ENCODE measurements at regions not wholly inside any gene's neighbourhood (a gene's known extent, or its start where the extent isn't known, plus 50 kb on each side); places are given as distances from the start of the nearest gene placed in this dataset.

DNA sequence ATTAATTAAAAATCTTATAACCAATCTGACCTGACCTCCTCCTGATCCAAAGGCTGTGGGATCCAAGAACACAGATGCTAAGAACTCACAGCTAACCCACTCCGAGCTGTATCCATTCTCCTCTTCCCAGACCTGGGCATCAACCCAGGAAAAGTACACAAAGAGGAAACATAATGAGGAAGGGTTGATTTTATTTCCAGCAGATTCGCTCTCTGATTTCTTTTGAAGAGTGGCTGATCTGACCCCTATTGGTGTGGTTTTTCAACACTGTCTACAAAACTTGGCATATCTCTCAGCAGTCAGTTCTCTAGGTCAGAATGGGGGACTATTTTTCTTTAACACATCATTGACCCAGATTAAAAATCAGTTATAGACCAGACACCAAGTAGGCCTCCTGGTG is 201.9 kb upstream of the UBASH3B start:
- TF ChIP-seq PATZ1 (CRISPR knock-in tag; IDR thresholded peaks at IDR 0.05; ENCODE audit: borderline replicate concordance) (no peak), OSR1 (CRISPR knock-in tag; IDR thresholded peaks at IDR 0.05) (no peak)
- ATAC-seq = no peak

DNA sequence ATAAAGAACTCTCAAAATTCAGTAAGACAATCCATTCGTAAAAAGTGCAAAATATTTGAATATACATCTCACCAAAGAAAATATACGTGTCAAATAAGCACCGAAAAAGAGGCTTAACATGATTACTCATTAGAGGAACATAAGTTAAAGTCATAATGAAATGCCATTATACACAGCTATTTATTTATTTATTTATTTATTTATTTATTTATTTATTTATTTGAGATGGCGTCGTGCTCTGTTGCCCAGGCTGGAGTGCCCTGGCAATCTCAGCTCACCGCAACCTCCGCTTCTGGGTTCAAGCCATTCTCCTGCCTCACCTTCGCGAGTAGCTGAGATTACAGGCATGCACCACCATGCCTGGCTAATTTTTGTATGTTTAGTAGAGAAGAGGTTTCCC is 203.6 kb upstream of the UBASH3B start:
- no peak for ATAC-seq
- TF ChIP-seq OSR1 (CRISPR knock-in tag; IDR thresholded peaks at IDR 0.05) (no peak), ZFP30 (CRISPR knock-in tag; IDR thresholded peaks at IDR 0.05) (no peak), ZNF565 (CRISPR knock-in tag; conservative IDR thresholded peaks at IDR 0.05; ENCODE audit: low read depth) (no peak), PPARA (CRISPR knock-in tag; IDR thresholded peaks at IDR 0.05; ENCODE audit: borderline replicate concordance) (no peak), CSDC2 (CRISPR knock-in tag; IDR thresholded peaks at IDR 0.05) (no peak), ZC3H10 (CRISPR knock-in tag; IDR thresholded peaks at IDR 0.05) (no peak), ISL1 (CRISPR knock-in tag; IDR thresholded peaks at IDR 0.05) (no peak), PATZ1 (CRISPR knock-in tag; IDR thresholded peaks at IDR 0.05; ENCODE audit: borderline replicate concordance) (no peak), TCF4 (CRISPR knock-in tag; IDR thresholded peaks at IDR 0.05; ENCODE audit: borderline replicate concordance) (no peak), CSRNP3 (CRISPR knock-in tag; IDR thresholded peaks at IDR 0.05) (no peak), CREB5 (CRISPR knock-in tag; IDR thresholded peaks at IDR 0.05; ENCODE audit: low read depth) (no peak), RARB (CRISPR knock-in tag; IDR thresholded peaks at IDR 0.05) (no peak), TOX (CRISPR knock-in tag; IDR thresholded peaks at IDR 0.05; ENCODE audit: borderline replicate concordance) (no peak), BACH2 (CRISPR knock-in tag; IDR thresholded peaks at IDR 0.05; ENCODE audit: borderline replicate concordance) (no peak), ESRRG (CRISPR knock-in tag; IDR thresholded peaks at IDR 0.05) (no peak), ZNF70 (CRISPR knock-in tag; IDR thresholded peaks at IDR 0.05) (no peak), ARNTL (CRISPR knock-in tag; IDR thresholded peaks at IDR 0.05; ENCODE audit: borderline replicate concordance, low read depth) (no peak)
- TF ChIP-seq, protein P1, sequence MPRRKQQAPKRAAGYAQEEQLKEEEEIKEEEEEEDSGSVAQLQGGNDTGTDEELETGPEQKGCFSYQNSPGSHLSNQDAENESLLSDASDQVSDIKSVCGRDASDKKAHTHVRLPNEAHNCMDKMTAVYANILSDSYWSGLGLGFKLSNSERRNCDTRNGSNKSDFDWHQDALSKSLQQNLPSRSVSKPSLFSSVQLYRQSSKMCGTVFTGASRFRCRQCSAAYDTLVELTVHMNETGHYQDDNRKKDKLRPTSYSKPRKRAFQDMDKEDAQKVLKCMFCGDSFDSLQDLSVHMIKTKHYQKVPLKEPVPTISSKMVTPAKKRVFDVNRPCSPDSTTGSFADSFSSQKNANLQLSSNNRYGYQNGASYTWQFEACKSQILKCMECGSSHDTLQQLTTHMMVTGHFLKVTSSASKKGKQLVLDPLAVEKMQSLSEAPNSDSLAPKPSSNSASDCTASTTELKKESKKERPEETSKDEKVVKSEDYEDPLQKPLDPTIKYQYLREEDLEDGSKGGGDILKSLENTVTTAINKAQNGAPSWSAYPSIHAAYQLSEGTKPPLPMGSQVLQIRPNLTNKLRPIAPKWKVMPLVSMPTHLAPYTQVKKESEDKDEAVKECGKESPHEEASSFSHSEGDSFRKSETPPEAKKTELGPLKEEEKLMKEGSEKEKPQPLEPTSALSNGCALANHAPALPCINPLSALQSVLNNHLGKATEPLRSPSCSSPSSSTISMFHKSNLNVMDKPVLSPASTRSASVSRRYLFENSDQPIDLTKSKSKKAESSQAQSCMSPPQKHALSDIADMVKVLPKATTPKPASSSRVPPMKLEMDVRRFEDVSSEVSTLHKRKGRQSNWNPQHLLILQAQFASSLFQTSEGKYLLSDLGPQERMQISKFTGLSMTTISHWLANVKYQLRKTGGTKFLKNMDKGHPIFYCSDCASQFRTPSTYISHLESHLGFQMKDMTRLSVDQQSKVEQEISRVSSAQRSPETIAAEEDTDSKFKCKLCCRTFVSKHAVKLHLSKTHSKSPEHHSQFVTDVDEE (CRISPR knock-in tag; IDR thresholded peaks at IDR 0.05) = no peak
- TF ChIP-seq, protein P2, sequence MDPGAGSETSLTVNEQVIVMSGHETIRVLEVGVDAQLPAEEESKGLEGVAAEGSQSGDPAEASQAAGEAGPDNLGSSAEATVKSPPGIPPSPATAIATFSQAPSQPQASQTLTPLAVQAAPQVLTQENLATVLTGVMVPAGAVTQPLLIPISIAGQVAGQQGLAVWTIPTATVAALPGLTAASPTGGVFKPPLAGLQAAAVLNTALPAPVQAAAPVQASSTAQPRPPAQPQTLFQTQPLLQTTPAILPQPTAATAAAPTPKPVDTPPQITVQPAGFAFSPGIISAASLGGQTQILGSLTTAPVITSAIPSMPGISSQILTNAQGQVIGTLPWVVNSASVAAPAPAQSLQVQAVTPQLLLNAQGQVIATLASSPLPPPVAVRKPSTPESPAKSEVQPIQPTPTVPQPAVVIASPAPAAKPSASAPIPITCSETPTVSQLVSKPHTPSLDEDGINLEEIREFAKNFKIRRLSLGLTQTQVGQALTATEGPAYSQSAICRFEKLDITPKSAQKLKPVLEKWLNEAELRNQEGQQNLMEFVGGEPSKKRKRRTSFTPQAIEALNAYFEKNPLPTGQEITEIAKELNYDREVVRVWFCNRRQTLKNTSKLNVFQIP (CRISPR knock-in tag; IDR thresholded peaks at IDR 0.05; ENCODE audit: borderline replicate concordance, low read depth) = no peak

DNA sequence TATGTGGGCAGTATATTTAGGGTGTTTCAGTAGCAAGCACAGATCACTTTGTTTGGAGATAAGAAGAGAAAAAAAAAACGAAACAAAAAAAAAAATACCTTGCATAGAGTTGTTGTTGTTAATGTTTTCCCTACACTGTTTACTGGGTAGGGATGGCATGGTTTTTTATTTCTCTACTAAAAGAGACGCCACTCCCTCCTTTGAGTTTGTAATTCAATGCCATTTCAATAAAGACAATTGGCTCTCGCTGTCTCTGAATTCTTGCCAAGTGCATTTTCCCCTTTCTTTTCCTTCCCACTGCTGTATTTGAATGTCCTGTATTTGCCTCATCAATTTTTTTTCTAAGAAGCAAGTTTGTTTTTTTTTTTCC is 213.9 kb upstream of the UBASH3B start:
- TF ChIP-seq ARNTL (CRISPR knock-in tag; IDR thresholded peaks at IDR 0.05; ENCODE audit: borderline replicate concordance, low read depth) = no peak
- no peak for TF ChIP-seq ZNF8 (CRISPR knock-in tag; IDR thresholded peaks at IDR 0.05)
- no peak for TF ChIP-seq TCF4 (CRISPR knock-in tag; IDR thresholded peaks at IDR 0.05; ENCODE audit: borderline replicate concordance)
- no peak for TF ChIP-seq RARB (CRISPR knock-in tag; IDR thresholded peaks at IDR 0.05)
- no peak for TF ChIP-seq GLIS3 (CRISPR knock-in tag; IDR thresholded peaks at IDR 0.05)
- TF ChIP-seq ISL1 (CRISPR knock-in tag; IDR thresholded peaks at IDR 0.05) = no peak
- no peak for TF ChIP-seq PATZ1 (CRISPR knock-in tag; IDR thresholded peaks at IDR 0.05; ENCODE audit: borderline replicate concordance)
- TF ChIP-seq, protein P2 (CRISPR knock-in tag; IDR thresholded peaks at IDR 0.05; ENCODE audit: borderline replicate concordance, low read depth) = no peak
- TF ChIP-seq ZNF70 (CRISPR knock-in tag; IDR thresholded peaks at IDR 0.05) = no peak
- no peak for TF ChIP-seq ZNF565 (CRISPR knock-in tag; conservative IDR thresholded peaks at IDR 0.05; ENCODE audit: low read depth)
- TF ChIP-seq ESRRG (CRISPR knock-in tag; IDR thresholded peaks at IDR 0.05) = no peak
- TF ChIP-seq ZFP30 (CRISPR knock-in tag; IDR thresholded peaks at IDR 0.05) = no peak
- TF ChIP-seq TOX (CRISPR knock-in tag; IDR thresholded peaks at IDR 0.05; ENCODE audit: borderline replicate concordance) = no peak
- ATAC-seq = no peak

All from SK-N-SH treated with all-trans-retinoic acid at 6 μM for 48 hours (cell line).